SH-SY5Y (cell line): ENCODE measurements at regions not wholly inside any gene's neighbourhood (a gene's known extent, or its start where the extent isn't known, plus 50 kb on each side); places are given as distances from the start of the nearest gene placed in this dataset.

Source experiments
- GATA2 ChIP-seq: IDR thresholded peaks from 2 replicates; pipeline ENCODE4 v1.6.1; 2011; ENCODE audit warnings: mild to moderate bottlenecking, low read depth, low read length
- GATA3 ChIP-seq: IDR thresholded peaks from 2 replicates; pipeline ENCODE4 v1.6.1; 2011; ENCODE audit warnings: low read depth, mild to moderate bottlenecking, low read length, moderate library complexity

GRCh38 chr2:16566701-16567100 lies 98.9 kb downstream of the CYRIA start:
- TF ChIP-seq GATA2 (peak; percentile 86), GATA3 (peak; percentile 78)
